HG02981 (cell line): ENCODE measurements at regions not wholly inside any gene's neighbourhood (a gene's known extent, or its start where the extent isn't known, plus 50 kb on each side); places are given as distances from the start of the nearest gene placed in this dataset.
"Not testable (repeated sequence)": the region's sequence is repeated elsewhere in the genome, so short reads cannot be mapped to it uniquely, and the experiment has no call there.

Experiments
- ATAC-seq: cut with Tn5 transposase; IDR thresholded peaks from one replicate; pipeline ENCODE4 v1.9.1; 2021; ENCODE audit warnings: mild to moderate bottlenecking, moderate library complexity; ENCODE audit not compliant: unreplicated experiment

- ATAC-seq = no peak
Observed at GRCh38 chr4:112770114-112770513, 133.2 kb downstream of the LARP7 start.

- no peak for ATAC-seq
Observed at GRCh38 chr4:112775801-112776200, 138.9 kb downstream of the LARP7 start.

DNA sequence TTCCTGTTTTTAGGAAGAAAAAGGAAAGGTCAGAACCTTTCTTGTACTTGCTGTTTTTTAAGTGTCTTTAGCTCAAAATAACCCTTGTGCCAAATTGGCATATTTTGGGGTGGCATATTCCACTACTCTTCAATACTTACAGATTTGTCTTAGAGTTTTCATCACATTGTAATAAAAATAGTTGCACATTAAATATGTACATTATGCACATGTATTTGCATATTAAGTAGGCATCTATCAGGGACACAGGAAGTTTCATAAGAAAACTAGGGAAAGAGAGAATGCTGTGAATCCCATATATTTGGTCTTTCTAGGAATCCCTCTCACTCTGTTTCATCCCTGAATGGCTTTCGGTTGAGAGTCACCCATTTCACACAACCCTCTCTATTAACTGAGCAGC is 139.6 kb downstream of the LARP7 start:
- no peak for ATAC-seq

DNA sequence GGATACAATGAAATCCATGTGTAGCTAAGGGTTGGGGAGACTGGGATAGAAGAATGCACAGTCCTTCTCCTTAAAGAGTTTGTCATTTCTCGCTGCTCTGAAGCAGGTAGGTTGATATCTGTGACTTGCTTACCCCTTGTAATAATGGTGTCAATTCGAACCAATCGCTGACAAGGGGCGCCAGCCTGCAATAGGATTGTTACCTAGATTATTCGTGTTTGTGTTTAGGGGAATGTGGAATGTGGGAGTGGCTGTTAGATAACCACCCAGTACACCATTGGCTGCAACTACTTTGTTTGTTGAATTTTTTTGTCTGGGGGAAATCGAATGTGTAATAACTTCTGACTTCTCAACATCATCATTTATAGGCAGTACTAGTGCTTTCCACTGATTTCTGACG is 141.6 kb downstream of the LARP7 start:
- no peak for ATAC-seq

DNA sequence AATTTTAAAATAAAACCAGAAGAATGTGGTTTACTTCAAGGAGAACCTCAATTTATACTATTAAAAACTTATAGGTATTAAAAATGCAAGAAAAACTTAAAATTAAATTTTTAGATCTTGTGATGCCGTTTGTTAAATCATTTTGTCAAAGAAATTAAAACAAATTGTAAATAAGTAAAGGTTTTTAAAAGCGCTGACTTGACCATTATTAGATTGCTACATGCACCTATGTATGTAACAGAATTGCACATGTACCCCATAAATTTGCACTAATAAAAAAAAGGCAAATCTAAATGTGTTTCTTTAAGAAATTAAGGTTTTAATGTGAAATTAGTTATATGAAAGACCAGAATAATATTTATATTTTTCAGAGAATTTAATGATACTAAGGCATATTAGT is 156.1 kb downstream of the LARP7 start:
- no peak for ATAC-seq

GRCh38 chr4:112800001-112800400 is 163.1 kb downstream of the LARP7 start:
- no peak for ATAC-seq

- ATAC-seq = no peak
Observed at GRCh38 chr4:112801341-112801740, 164.4 kb downstream of the LARP7 start.

DNA sequence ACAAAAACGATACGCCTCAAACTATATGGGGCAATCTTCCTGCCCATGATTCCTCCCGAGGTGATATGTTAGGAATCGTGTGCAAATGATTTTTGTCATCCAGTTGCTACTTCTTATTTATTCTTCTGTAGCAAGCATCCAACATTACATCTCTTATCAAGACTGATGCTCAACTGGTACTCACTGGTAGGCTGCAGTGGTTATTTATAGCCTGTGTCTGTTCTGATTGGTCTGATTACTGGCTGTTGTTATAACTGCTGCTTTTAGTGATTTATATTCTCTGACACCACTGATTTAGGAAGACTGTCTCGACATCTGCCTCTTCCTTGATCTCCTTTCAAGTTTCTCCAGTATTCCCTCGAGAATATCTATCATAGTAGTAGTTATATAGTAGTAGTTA is 165.8 kb downstream of the LARP7 start:
- ATAC-seq = no peak

DNA sequence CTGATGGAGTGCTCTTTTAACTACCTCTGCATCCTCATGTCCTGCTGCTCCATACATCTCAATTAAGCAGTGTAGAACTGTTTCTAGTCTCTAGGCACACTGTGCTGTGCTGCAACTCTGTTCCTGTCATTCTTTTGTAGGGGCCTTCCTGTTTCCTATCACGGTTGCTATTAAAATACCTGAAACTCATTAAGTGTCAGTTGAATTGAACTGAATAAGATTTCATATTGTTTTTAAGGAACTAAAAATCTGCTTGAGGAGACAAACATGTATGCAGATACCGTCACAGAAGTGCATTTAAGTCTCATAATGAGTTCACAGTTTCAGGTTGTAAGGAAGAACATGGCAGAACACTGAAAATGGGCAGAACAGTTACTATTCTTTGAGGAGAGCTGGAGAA is 170.1 kb downstream of the LARP7 start:
- ATAC-seq = no peak

DNA sequence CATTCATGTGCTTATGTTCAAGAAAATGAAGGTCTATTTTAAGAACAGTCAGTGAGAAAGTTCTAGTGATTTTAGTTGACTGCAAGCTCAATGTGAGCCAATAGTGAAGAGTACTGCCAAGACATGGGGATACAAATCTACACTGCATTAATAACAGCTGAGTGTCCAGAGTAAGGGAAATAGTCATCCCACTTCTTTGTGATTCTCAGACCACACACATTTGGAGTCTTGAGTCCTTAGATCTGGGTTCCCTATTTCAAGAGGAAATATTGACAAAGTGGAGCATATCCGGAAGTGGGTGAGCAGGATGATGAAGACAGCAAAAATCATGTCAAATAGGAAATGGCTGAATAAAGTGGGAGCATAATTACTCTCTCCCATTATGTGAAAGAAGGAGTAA is 171.1 kb downstream of the LARP7 start:
- ATAC-seq = no peak

- ATAC-seq = peak; percentile 44
Observed at GRCh38 chr4:112813790-112814189, 176.8 kb downstream of the LARP7 start.

GRCh38 chr4:112817933-112818593 is 181.1 kb downstream of the LARP7 start:
- ATAC-seq = peak; percentile 95

- ATAC-seq = peak; percentile 10
Observed at GRCh38 chr4:112818594-112818965, 181.6 kb downstream of the LARP7 start.

DNA sequence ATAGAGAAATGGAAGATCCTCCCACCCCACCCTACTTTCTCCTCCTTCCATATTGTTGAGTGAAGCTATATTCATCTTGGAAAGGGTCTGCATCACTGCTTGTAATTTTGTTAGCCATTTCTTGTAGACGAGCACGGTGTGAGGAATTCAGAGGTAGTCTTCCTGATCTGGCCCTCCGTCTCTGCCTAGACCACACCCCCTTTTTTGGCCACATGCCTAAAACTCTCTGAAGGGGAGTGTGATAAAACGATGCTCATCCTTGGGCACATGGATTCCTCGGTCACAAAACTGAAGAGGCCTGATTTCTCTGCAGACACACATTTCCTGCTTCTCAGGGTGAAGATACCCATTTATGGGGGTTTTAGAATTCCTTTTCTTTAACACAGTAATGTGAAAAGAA is 182.8 kb downstream of the LARP7 start:
- no peak for ATAC-seq

DNA sequence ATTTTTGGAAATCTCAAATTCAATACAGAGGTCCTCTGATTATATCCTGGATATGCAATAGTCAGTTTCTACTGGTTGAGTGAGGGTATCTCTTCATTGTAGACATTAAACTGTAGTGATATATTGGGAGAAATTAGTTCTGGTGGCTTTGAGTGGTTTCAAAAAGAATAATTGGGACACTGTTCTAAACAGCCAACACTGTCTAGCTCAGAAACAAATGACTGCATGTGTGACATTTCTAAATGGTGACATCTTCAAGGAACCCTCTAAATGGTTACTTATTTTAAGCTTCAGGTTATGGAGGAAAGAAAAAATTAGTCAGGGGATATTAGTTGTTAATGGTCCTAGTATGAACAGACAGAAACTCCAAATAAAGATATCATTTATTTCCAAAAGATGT is 186.2 kb downstream of the LARP7 start:
- no peak for ATAC-seq

DNA sequence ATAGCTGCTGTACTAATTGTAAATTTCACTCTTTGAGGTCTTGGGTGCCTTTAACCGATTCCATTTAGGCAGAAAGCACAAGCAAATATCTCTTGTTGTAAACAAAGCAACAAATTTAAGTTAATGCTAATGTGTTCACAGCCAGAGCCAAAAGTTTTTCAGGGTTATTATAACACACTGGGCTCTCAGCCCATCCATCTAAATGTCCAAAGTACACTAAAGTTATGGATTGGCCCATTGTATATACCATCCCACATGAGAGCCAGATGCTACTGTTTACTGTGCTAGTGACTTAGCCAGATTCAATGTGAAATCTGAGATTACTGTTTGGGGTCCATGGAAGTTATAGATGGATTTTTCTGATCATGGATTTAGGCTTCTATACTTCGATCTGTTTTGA is 186.7 kb downstream of the LARP7 start:
- ATAC-seq = no peak

- ATAC-seq = no peak
Observed at GRCh38 chr4:112830753-112831386, 193.9 kb downstream of the LARP7 start.

- ATAC-seq = no peak
Observed at GRCh38 chr4:112832493-112832892, 195.6 kb downstream of the LARP7 start.

DNA sequence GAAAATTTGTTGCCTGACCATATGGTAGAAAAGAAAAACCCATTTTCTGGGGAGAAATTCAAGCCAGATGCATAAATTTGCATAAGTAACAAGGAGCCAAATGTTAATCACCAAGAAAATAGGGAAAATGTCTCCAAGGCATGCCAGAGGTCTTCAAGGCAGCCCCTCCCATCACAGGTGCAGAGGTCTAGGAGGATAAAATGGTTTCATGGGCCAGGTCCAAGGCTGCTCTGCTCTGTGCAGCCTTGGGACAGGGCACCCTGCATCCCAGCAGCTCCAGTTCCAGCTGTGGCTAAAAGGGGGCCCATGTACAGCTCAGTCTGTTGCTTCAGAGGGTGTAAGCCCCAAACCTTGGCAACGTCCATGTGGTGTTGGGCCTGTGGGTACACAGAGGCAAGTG is 200.0 kb downstream of the LARP7 start:
- ATAC-seq = no peak

- not testable (repeated sequence) for ATAC-seq
Observed at GRCh38 chr4:112838015-112838414, 201.1 kb downstream of the LARP7 start.

DNA sequence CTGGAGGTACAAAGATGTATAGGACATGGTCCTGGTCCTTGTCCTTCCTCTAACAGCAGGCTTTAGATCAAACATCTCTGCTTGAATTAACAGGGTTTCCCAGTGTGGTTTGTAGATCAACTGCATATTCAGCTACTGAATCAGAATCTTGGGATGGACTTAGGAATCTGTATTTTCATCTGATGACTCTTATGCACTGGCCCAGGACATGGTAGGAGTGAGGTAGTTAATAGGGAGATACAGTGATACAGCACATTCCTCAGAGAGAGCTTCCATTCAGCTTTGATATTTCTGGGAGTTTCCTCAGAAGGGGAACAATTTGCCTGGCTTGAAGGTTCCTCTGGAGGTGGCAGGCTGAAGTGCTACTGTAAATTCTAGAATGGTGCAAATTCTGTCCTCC is 203.1 kb downstream of the LARP7 start:
- ATAC-seq = no peak

- ATAC-seq = no peak
Observed at GRCh38 chr4:112840619-112841018, 203.7 kb downstream of the LARP7 start.

DNA sequence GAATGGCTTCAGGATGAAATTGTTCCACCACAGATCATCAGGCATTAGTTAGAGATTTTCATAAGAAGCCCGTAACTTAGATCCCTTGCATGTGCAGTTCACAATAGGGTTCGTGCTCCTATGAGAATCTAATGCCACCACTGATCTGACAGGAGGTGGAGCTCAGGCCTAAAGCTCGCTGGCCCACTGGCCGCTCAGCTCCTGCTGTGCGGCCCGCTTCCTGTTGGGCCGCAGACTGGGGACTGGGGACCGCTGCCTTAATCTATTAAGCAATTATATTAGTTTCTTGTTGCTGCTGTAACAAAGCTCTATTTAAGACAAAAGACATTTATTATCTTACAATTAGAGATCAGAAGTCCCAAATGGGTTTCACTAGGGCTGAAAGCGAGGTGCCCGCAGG is 205.6 kb downstream of the LARP7 start:
- no peak for ATAC-seq
